ENCODE measurements at regions not wholly inside any gene's neighbourhood (a gene's known extent, or its start where the extent isn't known, plus 50 kb on each side); places are given as distances from the start of the nearest gene placed in this dataset.

DNA sequence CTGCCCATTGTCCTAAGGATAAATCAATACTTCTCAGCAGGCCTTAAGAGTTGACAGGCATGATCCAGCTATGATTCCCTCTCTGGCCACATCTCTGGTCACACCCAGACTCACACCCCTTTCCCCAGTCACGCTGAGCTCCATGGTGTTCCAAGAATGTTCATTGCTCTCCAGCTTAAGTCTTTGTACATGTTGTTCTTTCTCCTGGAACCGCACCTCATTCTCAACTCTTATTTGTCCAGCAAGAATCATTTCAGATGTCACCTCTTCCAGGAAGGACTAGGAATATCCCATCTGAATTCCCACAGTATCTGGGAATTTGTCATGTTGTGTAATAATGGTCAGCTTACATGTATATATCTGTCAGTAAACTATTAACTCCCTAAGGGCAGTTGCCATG lies 118.3 kb upstream of the GALNT15 start:
- TF ChIP-seq, protein P1, sequence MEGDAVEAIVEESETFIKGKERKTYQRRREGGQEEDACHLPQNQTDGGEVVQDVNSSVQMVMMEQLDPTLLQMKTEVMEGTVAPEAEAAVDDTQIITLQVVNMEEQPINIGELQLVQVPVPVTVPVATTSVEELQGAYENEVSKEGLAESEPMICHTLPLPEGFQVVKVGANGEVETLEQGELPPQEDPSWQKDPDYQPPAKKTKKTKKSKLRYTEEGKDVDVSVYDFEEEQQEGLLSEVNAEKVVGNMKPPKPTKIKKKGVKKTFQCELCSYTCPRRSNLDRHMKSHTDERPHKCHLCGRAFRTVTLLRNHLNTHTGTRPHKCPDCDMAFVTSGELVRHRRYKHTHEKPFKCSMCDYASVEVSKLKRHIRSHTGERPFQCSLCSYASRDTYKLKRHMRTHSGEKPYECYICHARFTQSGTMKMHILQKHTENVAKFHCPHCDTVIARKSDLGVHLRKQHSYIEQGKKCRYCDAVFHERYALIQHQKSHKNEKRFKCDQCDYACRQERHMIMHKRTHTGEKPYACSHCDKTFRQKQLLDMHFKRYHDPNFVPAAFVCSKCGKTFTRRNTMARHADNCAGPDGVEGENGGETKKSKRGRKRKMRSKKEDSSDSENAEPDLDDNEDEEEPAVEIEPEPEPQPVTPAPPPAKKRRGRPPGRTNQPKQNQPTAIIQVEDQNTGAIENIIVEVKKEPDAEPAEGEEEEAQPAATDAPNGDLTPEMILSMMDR (IDR thresholded peaks at IDR 0.05; ENCODE audit: control insufficient read depth, insufficient read depth, low read depth, low read length, missing control alignments) = no peak
- no peak for DNase-seq (ENCODE audit: low read depth)
- H3K4me3 ChIP-seq (ENCODE audit: control insufficient read depth, low read depth, low read length) = no peak overlapping the region

DNA sequence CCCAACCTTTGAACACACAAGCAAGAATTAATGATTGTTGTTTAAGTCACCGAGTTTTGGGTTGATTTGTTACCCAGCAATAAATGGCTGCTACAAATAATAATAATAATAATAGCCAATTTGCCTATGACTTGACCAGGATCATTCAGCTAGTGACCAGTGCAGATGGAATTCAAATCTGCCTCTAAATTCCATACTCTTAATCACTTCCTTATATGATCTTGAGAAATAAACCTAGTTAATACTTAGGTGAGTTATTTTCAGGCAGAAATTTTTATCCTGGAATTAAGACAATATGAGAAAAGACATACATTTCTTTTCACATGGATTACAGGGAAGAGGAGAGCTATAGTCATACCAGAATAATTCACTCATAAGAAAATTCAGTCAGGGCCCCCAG lies 116.0 kb upstream of the GALNT15 start:
- DNase-seq (ENCODE audit: low read depth) = no peak
- TF ChIP-seq, protein P1 (IDR thresholded peaks at IDR 0.05; ENCODE audit: control insufficient read depth, insufficient read depth, low read depth, low read length, missing control alignments) = no peak
- H3K4me3 ChIP-seq (ENCODE audit: control insufficient read depth, low read depth, low read length) = no peak overlapping the region

DNA sequence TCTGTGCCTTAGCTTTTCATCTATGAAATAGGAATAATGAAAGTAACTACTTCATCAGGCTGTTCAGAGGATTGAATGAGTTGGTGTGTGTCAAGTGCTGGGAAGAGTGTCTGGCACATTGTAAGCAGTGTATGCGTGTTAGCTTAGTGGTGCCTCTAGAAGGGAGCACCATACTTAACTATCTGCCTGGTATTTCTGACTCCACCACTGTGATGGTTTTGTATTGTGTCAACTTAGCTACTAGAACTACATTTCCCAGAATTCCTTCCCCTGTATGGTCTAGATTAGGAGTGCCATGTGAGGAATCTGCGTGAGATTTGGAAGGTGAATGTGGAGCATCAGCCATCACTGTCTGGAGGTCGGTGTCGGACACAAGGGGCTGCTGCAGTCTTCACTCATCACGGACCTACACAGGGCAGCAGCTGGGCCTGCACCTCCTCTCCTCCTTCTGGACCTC lies 115.4 kb upstream of the GALNT15 start:
- DNase-seq (ENCODE audit: low read depth) = no peak
- TF ChIP-seq, protein P1 (IDR thresholded peaks at IDR 0.05; ENCODE audit: control insufficient read depth, insufficient read depth, low read depth, low read length, missing control alignments) = no peak
- H3K4me3 ChIP-seq (ENCODE audit: control insufficient read depth, low read depth, low read length) = no peak overlapping the region

DNA sequence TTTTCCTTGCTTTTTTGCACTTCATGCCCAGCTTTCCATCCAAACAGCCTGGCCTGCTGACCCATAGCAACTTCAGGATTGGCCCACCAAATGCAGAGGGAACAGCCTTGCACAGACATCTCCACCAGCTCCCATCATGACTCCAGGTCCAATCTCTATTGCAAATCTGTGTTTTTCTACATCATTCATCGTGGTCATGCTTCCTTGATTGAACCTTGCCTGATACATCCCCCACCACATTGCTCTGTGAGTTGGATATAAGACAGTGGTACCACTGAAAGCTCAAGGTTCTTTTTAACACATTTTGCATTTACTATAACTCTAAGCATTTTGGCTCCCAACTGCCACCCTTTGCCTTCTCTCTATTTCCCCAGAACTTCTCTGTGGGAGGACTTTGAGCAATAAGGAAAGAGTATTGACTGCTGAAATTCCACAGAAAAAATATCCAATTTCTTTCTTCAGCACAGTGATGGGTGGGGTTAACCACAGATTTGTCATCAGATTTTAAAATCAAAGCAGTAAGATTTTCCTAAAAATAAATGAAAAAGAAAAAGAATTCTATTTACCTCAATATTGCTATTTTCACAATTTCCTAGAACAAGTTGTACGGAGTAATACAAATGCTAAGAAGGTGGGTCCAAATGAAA lies 114.6 kb upstream of the GALNT15 start:
- no peak for DNase-seq (ENCODE audit: low read depth)

DNA sequence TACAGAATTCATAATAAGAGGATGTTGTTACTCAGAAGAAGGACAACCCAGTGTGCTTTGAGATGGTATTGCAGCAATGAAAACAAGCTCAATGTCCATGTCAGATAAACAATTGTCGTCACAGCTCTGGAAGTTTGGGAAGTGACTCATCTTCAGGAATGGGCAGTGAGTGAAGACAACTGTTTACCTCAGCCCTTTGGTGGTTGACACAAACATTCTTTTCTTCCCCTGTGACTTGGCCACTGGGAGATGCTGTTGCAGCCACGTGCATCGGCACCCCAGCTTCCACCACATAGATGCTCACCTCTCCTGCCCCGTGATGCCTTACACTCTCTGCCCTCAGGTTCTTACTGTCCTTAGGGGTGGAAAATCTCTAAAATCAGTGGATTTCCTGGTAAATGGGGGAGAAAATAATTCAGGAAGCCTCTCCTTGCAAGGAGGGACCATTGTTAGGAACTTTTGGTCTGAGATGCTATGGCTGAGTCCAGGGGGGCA lies 114.1 kb upstream of the GALNT15 start:
- TF ChIP-seq, protein P1 (IDR thresholded peaks at IDR 0.05; ENCODE audit: control insufficient read depth, insufficient read depth, low read depth, low read length, missing control alignments) = peak; percentile 48
- H3K4me3 ChIP-seq (ENCODE audit: control insufficient read depth, low read depth, low read length) = no peak overlapping the region
- peak; percentile 99 for DNase-seq (ENCODE audit: low read depth)

More for the DNA sequence above, 114.6 kb upstream of the GALNT15 start:
- H3K4me3 ChIP-seq (ENCODE audit: control insufficient read depth, low read depth, low read length) = no peak overlapping the region
- TF ChIP-seq, protein P1 (IDR thresholded peaks at IDR 0.05; ENCODE audit: control insufficient read depth, insufficient read depth, low read depth, low read length, missing control alignments) = no peak

DNA sequence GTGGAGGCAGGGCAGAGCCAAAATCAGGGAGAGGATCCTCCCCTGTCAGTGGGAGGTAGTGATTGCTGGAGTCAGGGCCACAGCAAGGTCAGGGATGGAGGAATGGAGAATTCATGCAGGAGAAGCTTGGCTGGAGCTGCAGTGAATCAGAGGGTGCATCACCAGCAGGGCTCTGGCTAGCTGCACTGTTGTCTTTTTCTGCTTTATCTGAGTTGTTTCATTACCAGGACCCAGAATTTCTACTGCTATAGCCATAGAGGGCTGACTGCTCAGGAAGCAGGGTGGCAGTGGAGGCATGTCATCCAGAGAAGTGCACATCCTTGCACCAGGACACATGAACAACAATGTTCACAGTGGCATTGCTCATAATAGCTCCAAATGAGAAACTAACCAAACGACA lies 113.5 kb upstream of the GALNT15 start:
- peak; percentile 78 for DNase-seq (ENCODE audit: low read depth)
- TF ChIP-seq, protein P1 (IDR thresholded peaks at IDR 0.05; ENCODE audit: control insufficient read depth, insufficient read depth, low read depth, low read length, missing control alignments) = no peak
- H3K4me3 ChIP-seq (ENCODE audit: control insufficient read depth, low read depth, low read length) = no peak overlapping the region

Data from AG09309 (cell line).